Fibroblast of skin of left quadriceps (primary cell): ENCODE measurements at regions not wholly inside any gene's neighbourhood (a gene's known extent, or its start where the extent isn't known, plus 50 kb on each side); places are given as distances from the start of the nearest gene placed in this dataset.

ENCODE experiments used
- DNase-seq, 2 experiments: peaks; one replicate each; pipeline ENCODE4 v3.0.0-alpha.2; 2013; ENCODE audit warnings: low read depth in 2 of 2

- DNase-seq, result no peak
These were observed 618.8 kb upstream of the KLF4 start for GRCh38 chr9:108108280-108108851.

- DNase-seq, result no peak
These were observed 616.3 kb upstream of the KLF4 start for GRCh38 chr9:108105885-108106284.

- DNase-seq, result no peak
These were observed 615.4 kb upstream of the KLF4 start for GRCh38 chr9:108104991-108105390.

- DNase-seq, result peak; percentile 18 to 22
These were observed 613.6 kb upstream of the KLF4 start for GRCh38 chr9:108103046-108103693.

- DNase-seq, result no peak
These were observed 611.8 kb upstream of the KLF4 start for GRCh38 chr9:108101410-108101809.

GRCh38 chr9:108100571-108100970 lies 611.0 kb upstream of the KLF4 start:
- DNase-seq, result no peak

GRCh38 chr9:108099854-108100253 lies 610.3 kb upstream of the KLF4 start:
- no peak for DNase-seq

- no peak for DNase-seq
These were observed 605.9 kb upstream of the KLF4 start for GRCh38 chr9:108095496-108095895.

- DNase-seq, result no peak
These were observed 605.1 kb upstream of the KLF4 start for GRCh38 chr9:108094676-108094993.

- DNase-seq, result no peak
These were observed 604.5 kb upstream of the KLF4 start for GRCh38 chr9:108093773-108094675.

- DNase-seq, result no peak
These were observed 599.3 kb upstream of the KLF4 start for GRCh38 chr9:108088916-108089315.

GRCh38 chr9:108087781-108088180 lies 598.2 kb upstream of the KLF4 start:
- DNase-seq, result no peak

GRCh38 chr9:108086624-108087023 lies 597.1 kb upstream of the KLF4 start:
- DNase-seq, result no peak

- no peak for DNase-seq
These were observed 595.7 kb upstream of the KLF4 start for GRCh38 chr9:108085294-108085693.

- DNase-seq, result no peak
These were observed 594.3 kb upstream of the KLF4 start for GRCh38 chr9:108083796-108084352.

GRCh38 chr9:108083160-108083750 lies 593.7 kb upstream of the KLF4 start:
- no peak for DNase-seq

- no peak for DNase-seq
These were observed 591.5 kb upstream of the KLF4 start for GRCh38 chr9:108081112-108081511.

GRCh38 chr9:108080285-108080684 lies 590.7 kb upstream of the KLF4 start:
- no peak for DNase-seq

- no peak for DNase-seq
These were observed 589.2 kb upstream of the KLF4 start for GRCh38 chr9:108078811-108079210.

GRCh38 chr9:108078375-108078774 lies 588.8 kb upstream of the KLF4 start:
- no peak for DNase-seq

GRCh38 chr9:108077556-108077955 lies 588.0 kb upstream of the KLF4 start:
- no peak for DNase-seq

- no peak for DNase-seq
These were observed 585.3 kb upstream of the KLF4 start for GRCh38 chr9:108074900-108075299.
